ENCODE measurements at regions not wholly inside any gene's neighbourhood (a gene's known extent, or its start where the extent isn't known, plus 50 kb on each side); places are given as distances from the start of the nearest gene placed in this dataset.
"Not testable (repeated sequence)": the region's sequence is repeated elsewhere in the genome, so short reads cannot be mapped to it uniquely, and the experiment has no call there.

GRCh38 chr1:244329591-244330317 is 122.0 kb downstream of the ADSS2 start:
- ATAC-seq (no peak), DNase-seq (no peak)
- Histone ChIP-seq H3K4me3 (ENCODE audit: low read length) (no peak overlapping the region), H3K4me1 (ENCODE audit: control insufficient read depth in 2 of 2, insufficient read depth in 2 of 2, low read length in 2 of 2) (no peaks in the 10 kb centered on the region), H3K9me3 (ENCODE audit: control insufficient read depth in 2 of 3, low read length in 3 of 3) (no peaks in the 10 kb centered on the region), H3K36me3 (ENCODE audit: control insufficient read depth in 2 of 3, insufficient read depth in 3 of 3, low read length in 3 of 3) (no peaks in the 10 kb centered on the region), H3K27me3 (ENCODE audit: control insufficient read depth in 2 of 2, insufficient read depth in 2 of 2, low read length in 2 of 2) (no peaks in the 10 kb centered on the region), H3K27ac (ENCODE audit: low read depth, low read length) (no peak overlapping the region)
- no peak overlapping the region for H3K4me3 Mint-ChIP-seq
- intact Hi-C loops (cut with micrococcal nuclease), result loop anchor here in 1 of 2 donors (10.0 kb wide), 1 partner anchor 505 kb away; the partner anchor contains the start of gene COX20
- POLR2A ChIA-PET, result no interaction called here
- peaks cover 0 to 38% (median 8%) of the 10 kb centered on the region in 11 donors for H3K9me3 Mint-ChIP-seq
- peaks cover 0 to 20% (median 0%) of the 10 kb centered on the region in 5 donors for H3K36me3 Mint-ChIP-seq
- H3K4me1 Mint-ChIP-seq, result peaks cover 0 to 22% (median 0%) of the 10 kb centered on the region in 7 donors
- H3K27me3 Mint-ChIP-seq, result peaks cover 18 to 41% (median 30%) of the 10 kb centered on the region in 5 donors
- CTCF ChIA-PET, result no interaction called here
- no peak overlapping the region for H3K27ac Mint-ChIP-seq

- Histone ChIP-seq H3K27me3 (ENCODE audit: control insufficient read depth in 2 of 2, insufficient read depth in 2 of 2, low read length in 2 of 2) (no peaks in the 10 kb centered on the region), H3K9me3 (ENCODE audit: control insufficient read depth in 2 of 3, low read length in 3 of 3) (no peaks in the 10 kb centered on the region), H3K4me3 (ENCODE audit: low read length) (no peak overlapping the region), H3K27ac (ENCODE audit: low read depth, low read length) (no peak overlapping the region), H3K36me3 (ENCODE audit: control insufficient read depth in 2 of 3, insufficient read depth in 3 of 3, low read length in 3 of 3) (no peaks in the 10 kb centered on the region), H3K4me1 (ENCODE audit: control insufficient read depth in 2 of 2, insufficient read depth in 2 of 2, low read length in 2 of 2) (no peaks in the 10 kb centered on the region)
- Mint-ChIP-seq H3K27ac (no peak overlapping the region), H3K27me3 (peaks cover 19 to 42% (median 26%) of the 10 kb centered on the region in 5 donors), H3K4me3 (no peak overlapping the region), H3K4me1 (peaks cover 0 to 17% (median 0%) of the 10 kb centered on the region in 7 donors), H3K36me3 (peaks cover 0 to 20% (median 0%) of the 10 kb centered on the region in 5 donors), H3K9me3 (peaks cover 0 to 38% (median 8%) of the 10 kb centered on the region in 11 donors)
- DNase-seq (no peak), ATAC-seq (no peak)
- ChIA-PET CTCF (no interaction called here), POLR2A (no interaction called here)
- intact Hi-C loops (cut with micrococcal nuclease), result no loop called here
These were observed 121.4 kb downstream of the ADSS2 start for GRCh38 chr1:244330318-244330625.

DNA sequence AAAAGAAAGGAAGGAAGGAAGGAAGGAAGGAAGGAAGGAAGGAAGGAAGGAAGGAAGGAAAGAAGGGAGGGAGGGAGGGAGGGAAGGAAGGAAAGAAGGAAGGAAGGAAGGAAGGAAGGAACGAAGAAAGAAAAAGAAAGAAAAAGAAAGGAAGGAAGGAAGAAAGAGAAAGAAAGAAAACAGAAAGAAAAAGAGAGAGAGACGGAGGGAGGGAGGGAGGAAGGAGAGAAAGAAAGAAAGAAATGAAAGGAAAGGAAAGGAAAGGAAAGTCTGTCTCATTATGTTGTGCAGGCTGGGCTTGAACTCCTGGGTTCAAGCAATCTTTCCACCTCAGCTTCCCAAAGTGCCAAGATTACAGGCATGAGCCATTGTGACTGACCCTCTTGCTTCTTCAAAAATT is 118.9 kb downstream of the ADSS2 start:
- H3K4me1 Mint-ChIP-seq; H3K4me3 Mint-ChIP-seq; H3K36me3 ChIP-seq (ENCODE audit: control insufficient read depth in 2 of 3, insufficient read depth in 3 of 3, low read length in 3 of 3); H3K27ac ChIP-seq (ENCODE audit: low read depth, low read length); H3K9me3 ChIP-seq (ENCODE audit: control insufficient read depth in 2 of 3, low read length in 3 of 3); H3K27ac Mint-ChIP-seq; H3K4me1 ChIP-seq (ENCODE audit: control insufficient read depth in 2 of 2, insufficient read depth in 2 of 2, low read length in 2 of 2); POLR2A ChIA-PET; DNase-seq; H3K36me3 Mint-ChIP-seq; H3K4me3 ChIP-seq (ENCODE audit: low read length); intact Hi-C loops (cut with micrococcal nuclease); H3K27me3 ChIP-seq (ENCODE audit: control insufficient read depth in 2 of 2, insufficient read depth in 2 of 2, low read length in 2 of 2); CTCF ChIA-PET; ATAC-seq: not testable (repeated sequence)
- peaks cover 19 to 42% (median 29%) of the 10 kb centered on the region in 5 donors for H3K27me3 Mint-ChIP-seq
- H3K9me3 Mint-ChIP-seq, result peaks cover 0 to 38% (median 8%) of the 10 kb centered on the region in 11 donors

DNA sequence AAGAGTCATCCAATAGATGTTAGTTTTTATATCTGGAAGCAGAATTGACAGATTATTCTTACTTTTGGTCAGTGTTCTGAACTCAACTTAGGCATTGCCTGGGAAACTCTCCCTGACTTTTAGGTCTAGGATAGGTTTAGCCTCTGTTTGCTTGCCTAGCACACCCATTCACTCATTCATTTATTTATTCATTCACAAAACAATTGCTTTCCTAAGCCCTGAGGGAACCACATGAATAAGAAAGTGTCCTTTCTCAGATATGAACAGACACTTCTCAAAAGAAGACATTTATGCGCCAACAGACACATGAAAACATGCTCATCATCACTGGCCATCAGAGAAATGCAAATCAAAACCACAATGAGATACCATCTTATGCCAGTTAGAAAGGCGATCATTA is 117.4 kb downstream of the ADSS2 start:
- H3K27ac ChIP-seq (ENCODE audit: low read depth, low read length); H3K27me3 ChIP-seq (ENCODE audit: control insufficient read depth in 2 of 2, insufficient read depth in 2 of 2, low read length in 2 of 2); H3K36me3 ChIP-seq (ENCODE audit: control insufficient read depth in 2 of 3, insufficient read depth in 3 of 3, low read length in 3 of 3); H3K9me3 ChIP-seq (ENCODE audit: control insufficient read depth in 2 of 3, low read length in 3 of 3); CTCF ChIA-PET; H3K36me3 Mint-ChIP-seq; POLR2A ChIA-PET; H3K4me1 ChIP-seq (ENCODE audit: control insufficient read depth in 2 of 2, insufficient read depth in 2 of 2, low read length in 2 of 2); ATAC-seq; DNase-seq; intact Hi-C loops (cut with micrococcal nuclease); H3K4me3 ChIP-seq (ENCODE audit: low read length); H3K27ac Mint-ChIP-seq; H3K4me3 Mint-ChIP-seq: not testable (repeated sequence)
- peaks cover 0 to 33% (median 2%) of the 10 kb centered on the region in 11 donors for H3K9me3 Mint-ChIP-seq
- peaks cover 19 to 42% (median 29%) of the 10 kb centered on the region in 5 donors for H3K27me3 Mint-ChIP-seq
- peaks cover 0 to 19% (median 0%) of the 10 kb centered on the region in 7 donors for H3K4me1 Mint-ChIP-seq

- H3K27ac Mint-ChIP-seq; H3K4me1 ChIP-seq (ENCODE audit: control insufficient read depth in 2 of 2, insufficient read depth in 2 of 2, low read length in 2 of 2); H3K36me3 ChIP-seq (ENCODE audit: control insufficient read depth in 2 of 3, insufficient read depth in 3 of 3, low read length in 3 of 3); H3K4me3 Mint-ChIP-seq; intact Hi-C loops (cut with micrococcal nuclease); POLR2A ChIA-PET; DNase-seq; H3K27ac ChIP-seq (ENCODE audit: low read depth, low read length); H3K4me3 ChIP-seq (ENCODE audit: low read length); ATAC-seq; H3K36me3 Mint-ChIP-seq; H3K9me3 ChIP-seq (ENCODE audit: control insufficient read depth in 2 of 3, low read length in 3 of 3); H3K27me3 ChIP-seq (ENCODE audit: control insufficient read depth in 2 of 2, insufficient read depth in 2 of 2, low read length in 2 of 2); CTCF ChIA-PET: not testable (repeated sequence)
- H3K4me1 Mint-ChIP-seq, result peaks cover 0 to 22% (median 0%) of the 10 kb centered on the region in 7 donors
- H3K9me3 Mint-ChIP-seq, result peaks cover 0 to 28% (median 1%) of the 10 kb centered on the region in 11 donors
- H3K27me3 Mint-ChIP-seq, result peaks cover 19 to 41% (median 29%) of the 10 kb centered on the region in 5 donors
These were observed 116.9 kb downstream of the ADSS2 start for GRCh38 chr1:244334842-244335241.

DNA sequence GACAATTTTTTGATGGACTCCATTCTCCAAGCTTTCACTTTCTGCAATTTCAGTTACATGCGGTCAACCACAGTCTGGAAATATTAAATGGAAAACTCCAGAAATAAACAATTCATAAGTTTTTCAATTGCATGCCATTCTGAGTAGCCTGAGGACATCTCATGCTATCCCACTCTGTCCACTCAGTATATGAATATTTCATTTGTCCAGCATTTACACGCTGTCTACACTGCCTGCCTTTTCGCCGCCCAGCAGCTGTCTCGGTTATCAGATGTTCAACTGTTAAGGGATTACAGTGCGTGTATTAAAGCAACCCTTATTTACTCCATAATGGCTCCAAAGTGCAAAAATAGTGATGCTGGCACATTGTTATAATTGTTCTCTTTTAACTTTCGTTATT is 116.3 kb downstream of the ADSS2 start:
- intact Hi-C loops (cut with micrococcal nuclease), result no loop called here
- H3K4me3 ChIP-seq (ENCODE audit: low read length), result no peak overlapping the region
- ChIA-PET POLR2A (no interaction called here), CTCF (no interaction called here)
- H3K9me3 Mint-ChIP-seq, result peaks cover 0 to 21% (median 0%) of the 10 kb centered on the region in 11 donors
- no peaks in the 10 kb centered on the region for H3K27me3 ChIP-seq (ENCODE audit: control insufficient read depth in 2 of 2, insufficient read depth in 2 of 2, low read length in 2 of 2)
- peaks cover 0 to 25% (median 0%) of the 10 kb centered on the region in 7 donors for H3K4me1 Mint-ChIP-seq
- no peak overlapping the region for H3K4me3 Mint-ChIP-seq
- H3K36me3 Mint-ChIP-seq, result peaks cover 0 to 4% (median 0%) of the 10 kb centered on the region in 5 donors
- no peak for ATAC-seq
- no peak for DNase-seq
- H3K27ac Mint-ChIP-seq, result no peak overlapping the region
- H3K9me3 ChIP-seq (ENCODE audit: control insufficient read depth in 2 of 3, low read length in 3 of 3), result no peaks in the 10 kb centered on the region
- peaks cover 19 to 35% (median 29%) of the 10 kb centered on the region in 5 donors for H3K27me3 Mint-ChIP-seq
- no peak overlapping the region for H3K27ac ChIP-seq (ENCODE audit: low read depth, low read length)
- H3K36me3 ChIP-seq (ENCODE audit: control insufficient read depth in 2 of 3, insufficient read depth in 3 of 3, low read length in 3 of 3), result no peaks in the 10 kb centered on the region
- H3K4me1 ChIP-seq (ENCODE audit: control insufficient read depth in 2 of 2, insufficient read depth in 2 of 2, low read length in 2 of 2), result no peaks in the 10 kb centered on the region
